ENCODE measurements at regions not wholly inside any gene's neighbourhood (a gene's known extent, or its start where the extent isn't known, plus 50 kb on each side); places are given as distances from the start of the nearest gene placed in this dataset.
"Not testable (repeated sequence)": the region's sequence is repeated elsewhere in the genome, so short reads cannot be mapped to it uniquely, and the experiment has no call there.

DNA sequence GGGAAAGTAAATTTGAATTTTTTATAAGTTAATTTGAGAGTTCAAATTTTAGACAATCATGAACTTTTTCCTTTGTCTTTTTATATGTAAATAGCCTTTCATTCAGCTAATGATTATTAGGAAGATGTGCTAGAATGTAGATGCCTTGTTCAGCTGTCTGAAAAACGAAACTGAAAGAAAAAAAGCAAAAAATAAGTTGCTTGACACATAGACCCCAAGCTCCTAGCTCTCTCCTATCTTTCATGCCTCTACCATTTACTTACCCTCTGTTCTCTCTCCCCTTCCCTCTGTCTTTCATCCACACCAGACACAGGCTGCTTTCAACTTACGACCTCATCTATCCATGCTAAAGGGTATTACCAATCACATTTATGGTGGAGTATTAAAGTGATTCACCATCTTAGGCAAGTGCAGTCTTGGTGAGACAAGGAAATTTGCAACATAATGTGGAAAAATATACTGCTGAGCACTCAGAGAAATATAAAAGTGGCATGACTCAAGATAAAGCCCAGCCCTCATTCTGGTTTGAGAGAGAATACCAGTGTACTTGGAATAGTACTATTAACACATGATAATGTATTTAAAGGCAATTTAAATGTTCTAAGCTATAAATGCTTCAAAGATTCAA, 425.6 kb downstream of the SUCLG1 start:
- no peak for DNase-seq

DNA sequence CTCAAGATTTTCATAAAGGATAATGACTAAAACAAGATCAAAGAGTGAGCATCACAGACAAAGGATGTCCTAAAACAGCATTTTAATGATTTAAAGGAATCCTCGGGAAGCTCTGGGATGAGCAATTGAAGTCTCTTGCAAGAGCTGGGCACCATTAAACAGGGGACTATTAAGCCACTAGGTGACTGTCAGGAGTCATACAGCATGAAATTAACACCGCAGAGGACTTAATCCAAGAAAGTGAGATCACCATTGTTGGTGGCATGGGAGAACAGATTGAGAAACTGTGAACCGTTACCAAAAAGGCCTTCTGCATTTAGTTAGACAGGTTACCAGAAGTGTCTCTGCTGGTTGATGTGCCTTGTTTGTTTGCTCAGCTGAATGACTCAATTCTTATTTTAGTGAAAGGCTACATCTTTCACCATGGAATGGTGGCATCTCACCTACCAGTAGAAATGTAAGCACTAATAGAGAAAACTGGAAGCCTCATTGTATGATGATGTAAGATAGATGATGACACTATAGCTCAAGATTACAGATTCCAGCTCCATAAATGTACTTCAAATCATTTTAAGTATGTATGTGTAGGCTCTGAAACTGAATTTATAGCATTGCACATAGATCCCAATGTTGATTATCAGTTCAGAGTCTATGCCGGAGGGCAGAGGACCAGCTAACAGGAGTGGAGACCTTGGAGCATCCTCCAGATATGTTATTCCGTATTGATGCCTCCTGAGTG, 427.6 kb downstream of the SUCLG1 start:
- no peak for DNase-seq

DNA sequence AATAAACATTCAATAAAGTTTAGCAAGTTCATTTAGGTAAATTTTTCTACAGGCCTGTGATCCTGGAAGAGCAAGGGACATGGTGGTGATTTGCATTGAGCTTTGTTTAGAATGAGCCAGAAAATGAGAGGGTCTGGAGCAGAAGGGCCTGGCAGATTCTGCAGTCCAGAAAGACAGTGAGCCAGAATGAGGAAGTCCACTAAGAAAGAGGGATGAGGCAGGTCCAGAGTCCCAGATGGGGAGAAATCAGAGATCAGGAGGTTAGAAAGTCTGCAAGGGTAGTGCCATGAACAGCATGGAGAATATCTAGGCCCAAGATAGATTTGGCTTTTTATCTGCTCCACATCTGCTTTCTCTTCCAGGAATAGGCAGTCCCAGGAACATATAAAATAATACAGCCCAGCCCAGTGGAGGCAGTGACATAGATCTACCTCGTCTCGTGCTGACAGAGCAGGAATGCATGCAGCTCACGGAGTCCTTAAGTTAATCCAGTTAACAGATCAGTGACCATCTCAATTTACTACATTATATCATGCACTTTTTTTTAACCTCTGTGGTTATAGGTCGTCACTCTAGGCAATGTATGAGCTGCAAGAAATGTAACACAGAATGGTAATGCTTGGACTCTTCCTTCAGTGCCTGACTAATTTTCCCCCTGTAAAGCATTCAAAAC, 429.0 kb downstream of the SUCLG1 start:
- DNase-seq = no peak

DNA sequence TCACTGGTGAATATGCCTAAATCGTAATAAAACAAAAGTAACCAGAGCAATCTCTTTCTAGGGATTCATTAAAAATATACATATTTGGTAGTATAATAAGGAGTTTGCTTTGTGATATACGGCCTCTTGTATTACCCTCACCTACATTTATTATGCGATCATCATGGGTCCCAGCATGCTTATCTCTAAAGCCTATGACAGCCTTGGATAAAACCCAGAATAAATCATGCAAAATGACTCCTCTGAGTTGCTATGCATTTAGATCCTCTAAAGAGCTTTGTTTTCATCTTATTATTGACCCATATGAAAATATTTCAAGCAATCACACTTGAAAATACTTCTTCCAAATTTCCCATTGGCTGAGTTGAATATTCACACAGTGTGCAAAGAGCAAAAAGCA, 432.3 kb downstream of the SUCLG1 start:
- no peak for DNase-seq

DNA sequence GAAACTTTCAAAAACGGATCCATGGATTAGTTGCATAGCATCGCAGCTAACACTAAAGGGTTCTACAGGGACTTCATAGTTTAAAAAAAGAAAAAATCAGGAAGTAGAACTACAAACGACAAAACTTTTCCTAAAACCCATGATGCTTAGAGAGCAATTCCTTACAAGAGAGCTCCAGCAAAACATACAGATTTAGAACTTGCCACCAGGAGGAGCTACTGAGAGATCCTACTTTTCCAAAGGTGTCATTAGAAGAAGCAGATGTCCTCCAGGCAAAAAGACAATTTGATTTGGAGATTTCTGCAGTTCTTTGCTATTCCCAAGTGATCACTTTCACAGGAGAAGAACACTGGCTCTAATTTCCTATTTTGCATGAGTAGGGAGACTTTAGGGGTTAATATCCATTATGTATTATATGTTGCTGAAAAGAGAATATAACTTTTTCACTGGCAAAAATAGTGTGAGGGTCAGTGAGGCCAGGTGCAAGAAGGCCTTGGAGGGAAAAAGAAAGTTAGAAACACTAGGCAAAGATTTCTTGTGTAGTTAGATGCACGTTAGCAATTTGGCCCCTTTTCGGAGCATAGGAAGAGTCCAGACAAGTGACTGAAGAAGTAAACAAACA, 436.2 kb downstream of the SUCLG1 start:
- DNase-seq = no peak

DNA sequence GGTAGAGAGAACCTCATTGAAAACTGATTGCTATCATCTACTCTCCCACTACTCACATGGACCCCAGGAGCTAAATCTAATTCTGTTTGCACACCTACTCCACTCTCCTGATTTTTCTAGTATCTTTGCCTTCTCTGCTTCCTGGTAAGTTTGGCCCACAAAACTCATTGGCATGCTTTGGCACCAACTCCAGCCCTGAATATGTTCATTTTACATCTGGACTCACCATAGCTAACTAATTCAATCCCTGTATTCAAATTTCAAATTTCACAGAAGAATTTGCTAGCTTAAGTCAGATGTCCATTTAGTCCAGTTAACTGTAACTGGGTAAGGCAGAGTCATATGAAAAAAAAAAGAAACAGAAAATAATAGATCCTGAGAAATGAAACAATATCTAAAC, 442.1 kb downstream of the SUCLG1 start:
- no peak for DNase-seq

DNA sequence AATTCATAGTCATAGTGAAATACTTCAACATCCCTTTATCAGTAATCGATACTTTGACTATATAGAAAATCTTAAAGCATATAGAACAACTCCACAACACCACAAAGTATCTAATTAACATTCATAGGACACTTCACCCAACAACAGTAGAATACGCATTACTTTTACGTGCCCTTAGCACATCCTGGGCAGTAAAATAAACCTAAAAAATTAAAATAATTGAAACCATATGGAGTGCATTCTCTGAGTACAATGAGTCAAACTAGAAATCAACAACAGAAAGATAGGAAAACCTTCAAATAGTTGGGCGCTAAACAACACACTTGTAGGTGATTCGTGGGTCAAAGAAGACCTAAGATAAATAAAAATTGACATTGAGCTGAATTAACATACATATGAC, 442.9 kb downstream of the SUCLG1 start:
- no peak for DNase-seq

DNA sequence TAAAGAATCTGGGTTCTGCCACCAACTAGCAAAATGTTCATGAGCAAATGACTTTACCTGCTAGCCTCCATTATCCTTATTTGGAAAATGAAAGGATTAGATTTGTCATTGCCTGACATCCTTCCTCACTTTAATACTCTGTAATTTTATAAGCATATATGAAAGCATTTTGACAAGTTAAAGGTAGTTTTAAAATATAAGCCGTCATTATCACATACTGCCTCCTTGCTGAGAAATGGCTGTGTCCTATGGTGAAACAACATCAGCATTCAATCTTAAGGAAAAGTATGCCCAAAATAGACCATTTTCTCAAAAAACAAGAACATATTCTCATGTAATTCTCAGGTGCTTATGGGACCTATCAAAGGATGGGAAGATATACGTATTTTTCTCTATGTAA, 461.2 kb downstream of the SUCLG1 start:
- no peak for DNase-seq

DNA sequence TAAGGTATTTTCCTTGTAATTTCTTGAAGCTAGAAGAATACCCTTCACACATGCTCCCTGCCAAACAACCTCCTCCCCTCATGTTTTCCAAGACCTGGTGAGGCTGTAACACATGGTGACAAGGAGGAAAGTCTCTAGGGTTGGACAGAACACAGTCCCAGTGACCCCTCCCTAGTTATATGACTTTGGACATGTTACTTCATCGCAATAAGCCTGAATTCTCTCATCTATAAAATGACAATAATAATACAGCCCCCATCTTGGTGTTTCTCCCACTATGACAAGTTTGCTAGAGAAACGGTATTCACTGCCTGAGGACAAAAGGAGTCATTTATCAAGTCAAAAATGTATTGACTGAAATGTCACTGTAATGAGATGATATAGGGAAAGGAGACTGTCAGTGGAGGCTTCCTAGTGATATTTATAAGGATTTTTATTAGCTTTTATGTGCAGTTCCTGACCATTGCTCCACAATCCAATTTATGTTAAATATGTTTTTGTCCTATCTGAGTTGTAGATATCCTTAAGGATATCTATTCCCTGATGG, 464.4 kb downstream of the SUCLG1 start:
- no peak for DNase-seq

DNA sequence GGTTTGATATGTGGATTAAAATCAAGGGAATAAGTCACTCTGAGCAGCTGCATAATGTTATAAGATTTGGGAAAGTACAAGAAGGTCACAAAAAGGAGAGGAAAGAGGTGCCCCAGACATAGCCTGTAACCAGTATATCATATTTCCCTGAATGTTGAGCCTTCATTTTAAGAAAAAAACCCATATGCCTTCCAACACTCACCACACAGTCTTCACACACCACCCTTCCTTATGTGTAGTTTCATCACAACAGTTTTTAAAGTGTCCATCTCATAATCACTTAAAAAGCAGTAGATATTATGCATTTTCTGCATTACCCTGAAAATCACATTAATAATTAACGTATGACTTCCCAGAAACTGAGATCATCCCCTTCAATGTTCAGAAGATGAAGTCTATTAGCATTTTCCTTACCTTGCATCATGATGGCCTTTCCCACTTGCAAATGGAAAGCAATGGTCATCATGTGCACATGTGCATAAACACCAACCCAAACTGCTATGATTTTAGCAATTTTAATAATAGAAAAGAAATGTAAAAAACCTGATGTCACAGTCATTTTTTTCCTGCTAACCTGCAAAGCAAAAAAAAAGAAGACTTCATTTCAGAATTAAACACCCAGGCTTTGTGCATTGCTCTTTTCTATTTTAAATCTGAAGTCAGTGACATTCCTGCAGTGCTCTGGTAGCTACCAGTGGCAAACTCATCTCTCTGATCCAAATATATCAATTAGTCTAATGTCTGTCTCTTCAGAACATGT, 465.0 kb downstream of the SUCLG1 start:
- DNase-seq = no peak

DNA sequence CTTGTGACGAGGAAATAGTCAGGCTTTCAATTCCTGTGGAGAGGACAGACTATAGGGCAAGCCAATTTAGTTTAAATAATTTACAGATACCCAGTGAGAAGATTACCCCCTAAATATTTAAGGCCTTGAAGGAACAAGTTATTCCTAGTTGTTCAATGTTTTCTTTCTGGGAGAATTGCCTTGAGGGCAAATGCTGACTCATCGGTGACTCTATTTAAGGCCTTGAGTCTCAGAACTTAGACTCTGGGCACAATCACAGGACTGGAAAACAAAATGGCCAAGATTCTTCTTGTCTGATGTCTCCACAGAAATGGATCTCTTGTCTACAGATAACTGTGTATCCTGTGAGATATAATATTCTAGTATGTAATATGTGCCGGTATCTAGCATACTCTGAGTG, 467.1 kb downstream of the SUCLG1 start:
- no peak for DNase-seq

DNA sequence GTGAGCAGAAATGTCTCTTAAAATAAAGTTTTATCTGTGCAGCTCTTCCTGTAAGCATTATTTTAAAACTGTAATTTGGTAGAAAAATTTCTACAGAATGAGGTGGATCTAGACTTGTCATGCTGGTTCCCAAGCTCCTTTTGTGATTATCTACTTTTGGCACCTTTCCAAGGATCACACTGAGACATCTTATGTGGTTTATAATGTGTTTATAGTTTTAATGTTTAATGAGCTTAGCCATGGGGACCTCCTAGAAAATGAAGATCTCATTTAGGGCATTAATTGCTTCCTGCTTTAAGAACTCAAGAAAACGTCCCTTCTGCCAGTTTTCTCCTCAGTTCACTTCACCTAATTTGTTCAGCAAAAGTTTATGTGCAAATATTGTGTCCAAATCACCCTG, 468.4 kb downstream of the SUCLG1 start:
- no peak for DNase-seq

DNA sequence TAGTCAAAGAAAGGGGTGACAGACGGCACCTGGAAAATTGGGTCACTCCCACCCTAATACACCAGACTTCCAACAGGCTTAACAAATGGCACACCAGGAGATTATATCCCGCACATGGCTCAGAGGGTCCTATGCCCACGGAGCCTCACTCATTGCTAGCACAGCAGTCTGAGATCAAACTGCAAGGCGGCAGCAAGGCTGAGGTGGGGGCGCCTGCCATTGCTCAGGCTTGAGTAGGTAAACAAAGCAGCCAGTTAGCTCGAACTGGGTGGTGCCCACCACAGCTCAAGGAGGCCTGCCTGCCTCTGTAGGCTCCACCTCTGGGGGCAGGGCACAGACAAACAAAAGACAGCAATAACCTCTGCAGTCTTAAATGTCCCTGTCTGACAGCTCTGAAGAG, 482.5 kb downstream of the SUCLG1 start:
- DNase-seq = not testable (repeated sequence)

DNA sequence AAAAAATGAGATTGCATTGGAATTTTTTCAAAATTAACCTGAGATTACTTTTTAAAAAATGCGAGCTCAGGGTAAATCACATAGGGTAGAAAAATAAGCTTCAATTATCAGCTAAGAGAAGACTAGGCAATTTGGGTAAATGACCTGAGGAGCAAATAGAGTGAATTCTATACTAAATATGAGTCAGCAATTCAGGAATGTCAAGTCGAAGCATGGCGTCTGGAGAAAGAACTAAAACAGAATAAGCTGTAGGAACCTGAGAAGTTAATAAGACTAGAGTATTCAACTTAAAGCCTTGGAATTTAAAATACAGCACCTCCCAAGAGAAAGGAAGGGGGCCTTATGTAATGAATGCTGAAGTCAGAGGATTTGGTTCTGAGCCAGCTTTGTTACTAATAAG, 487.0 kb downstream of the SUCLG1 start:
- DNase-seq = no peak

DNA sequence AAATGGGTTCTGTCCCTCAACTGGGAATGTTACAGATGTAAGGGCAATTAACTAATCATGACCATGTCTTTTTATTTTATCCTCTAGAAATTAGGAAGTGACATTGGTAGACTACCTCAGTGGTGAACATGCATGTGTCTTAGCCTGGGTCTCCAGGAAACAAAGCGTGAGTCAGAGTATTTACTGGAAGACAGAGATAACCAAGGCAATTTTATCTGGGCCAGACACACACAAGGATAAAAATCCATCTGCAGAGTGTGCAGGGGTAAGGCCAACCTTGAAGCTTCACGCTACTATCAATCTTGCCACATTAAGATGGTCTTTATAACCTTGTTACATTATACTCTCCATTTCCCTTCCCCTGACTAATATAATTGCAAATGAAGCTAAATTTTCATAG, 487.5 kb downstream of the SUCLG1 start:
- no peak for DNase-seq

DNA sequence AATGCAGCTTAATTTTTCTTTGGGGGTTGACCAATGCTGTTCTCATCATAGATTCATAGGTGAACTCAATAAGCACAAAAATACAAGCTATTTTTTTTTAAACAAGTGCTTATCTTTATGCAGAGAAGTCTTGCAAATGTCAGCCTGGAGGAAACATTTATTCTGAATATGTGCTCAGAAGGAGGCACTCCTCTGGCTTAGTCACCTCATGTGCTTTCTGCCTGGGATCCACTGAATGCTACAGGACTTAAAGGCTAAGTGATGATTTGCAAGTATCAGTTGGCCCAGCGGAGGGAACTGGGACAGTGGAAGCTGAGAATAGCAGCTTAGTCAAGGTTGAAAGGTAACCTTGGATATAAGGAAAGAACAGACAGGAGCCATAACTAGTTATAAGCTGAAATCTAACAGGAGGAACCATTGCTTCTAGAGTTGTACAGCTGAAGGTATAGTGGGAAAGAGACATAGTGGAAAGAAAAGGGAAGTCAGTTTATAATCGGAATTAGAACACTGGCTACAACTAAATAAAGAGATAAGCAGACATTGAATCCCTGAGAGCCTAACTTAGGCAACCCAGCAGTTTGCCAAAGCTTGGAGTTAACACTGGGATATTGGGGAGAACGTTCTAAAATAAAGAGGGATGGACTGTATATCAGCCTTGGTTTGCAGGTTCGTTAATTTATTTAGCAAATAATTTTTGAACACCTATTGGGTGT, 488.7 kb downstream of the SUCLG1 start:
- no peak for DNase-seq

DNA sequence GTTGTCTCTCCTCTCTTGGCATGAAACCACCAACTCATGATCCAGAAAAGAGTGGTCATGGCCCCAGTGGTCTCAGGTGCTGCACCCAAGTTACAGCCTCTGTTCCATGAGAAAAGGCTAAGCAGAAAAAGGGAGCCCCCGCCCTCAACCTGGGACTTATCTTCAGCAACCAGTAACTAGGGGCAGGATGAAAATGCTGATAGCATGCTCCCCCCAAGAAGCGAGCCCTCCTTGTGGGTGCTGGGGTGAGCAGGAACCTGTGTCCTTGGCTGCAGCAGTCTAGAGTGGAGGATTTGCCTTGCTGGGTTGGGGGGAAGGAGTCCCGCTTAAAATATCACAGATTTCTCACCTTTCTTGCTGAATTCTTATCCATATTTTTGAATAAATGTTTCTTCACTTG, 490.0 kb downstream of the SUCLG1 start:
- no peak for DNase-seq

DNA sequence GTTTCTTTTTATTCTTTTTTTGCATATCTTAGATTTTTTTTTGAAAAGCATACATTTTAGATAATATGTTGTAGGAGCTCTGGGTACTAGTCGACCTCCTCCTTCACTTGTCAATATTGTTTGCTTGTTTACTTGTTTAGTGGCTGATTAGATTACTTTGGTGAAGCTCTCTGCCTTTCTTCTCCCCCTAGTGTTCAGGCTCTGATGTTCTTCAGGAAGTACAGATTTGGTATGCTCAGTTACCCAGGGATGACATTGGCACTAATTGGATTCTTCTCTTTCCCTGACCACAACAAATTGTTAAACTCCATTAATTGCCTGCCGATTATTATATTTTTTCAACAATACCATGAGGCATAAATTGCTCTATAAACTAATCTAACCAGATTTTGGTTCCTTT, 491.2 kb downstream of the SUCLG1 start:
- no peak for DNase-seq

DNA sequence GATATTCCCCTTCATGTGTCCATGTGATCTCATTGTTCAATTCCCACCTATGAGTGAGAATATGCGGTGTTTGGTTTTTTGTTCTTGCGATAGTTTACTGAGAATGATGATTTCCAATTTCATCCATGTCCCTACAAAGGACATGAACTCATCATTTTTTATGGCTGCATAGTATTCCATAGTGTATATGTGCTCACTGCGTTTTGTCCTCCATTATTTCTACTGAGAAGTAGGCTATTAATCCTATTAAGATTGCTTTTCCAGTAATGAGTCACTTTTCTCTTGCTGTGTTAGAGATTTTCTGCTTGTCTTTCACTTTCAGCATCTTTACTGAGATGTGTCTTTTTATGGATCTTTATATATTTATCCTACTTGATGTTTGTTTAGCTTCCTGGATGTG, 492.1 kb downstream of the SUCLG1 start:
- not testable (repeated sequence) for DNase-seq

DNA sequence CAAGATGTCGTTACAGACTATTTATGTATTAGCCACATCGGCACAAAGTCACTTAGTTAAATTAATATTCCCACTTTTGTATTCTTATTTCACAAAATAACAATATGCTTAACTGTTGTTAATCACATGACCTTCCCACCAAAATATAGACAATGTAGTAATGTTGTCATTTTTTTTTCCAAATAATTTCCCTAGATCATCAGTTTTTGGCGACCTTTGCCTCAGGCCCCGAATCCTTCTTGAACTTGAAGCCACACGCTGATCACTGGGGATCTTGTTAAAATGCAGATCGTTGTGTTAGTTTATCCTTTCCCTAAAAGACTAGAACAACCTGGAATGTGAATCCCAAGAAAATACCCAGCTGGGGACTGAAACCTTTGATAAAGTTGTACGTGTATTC, 497.6 kb downstream of the SUCLG1 start:
- DNase-seq = no peak

DNA sequence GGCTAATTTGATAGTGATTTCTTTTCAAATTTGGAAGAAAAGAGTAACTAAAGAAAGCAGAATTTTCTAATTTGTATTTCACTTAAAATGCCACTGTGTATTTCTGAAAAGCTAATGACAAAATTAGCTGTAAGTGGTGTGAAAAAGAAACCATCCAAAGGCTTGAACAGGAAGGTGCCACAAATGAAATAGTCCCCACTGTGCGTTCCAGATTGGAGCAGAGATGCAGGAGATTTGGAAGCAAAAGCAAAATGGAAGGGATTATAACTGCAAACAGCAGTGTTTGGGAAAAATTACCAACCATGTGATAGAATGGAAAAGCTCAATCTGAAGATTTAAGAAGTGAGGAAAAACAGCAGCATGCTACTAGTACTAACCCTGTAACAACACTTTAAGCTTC, 498.7 kb downstream of the SUCLG1 start:
- DNase-seq = no peak

DNA sequence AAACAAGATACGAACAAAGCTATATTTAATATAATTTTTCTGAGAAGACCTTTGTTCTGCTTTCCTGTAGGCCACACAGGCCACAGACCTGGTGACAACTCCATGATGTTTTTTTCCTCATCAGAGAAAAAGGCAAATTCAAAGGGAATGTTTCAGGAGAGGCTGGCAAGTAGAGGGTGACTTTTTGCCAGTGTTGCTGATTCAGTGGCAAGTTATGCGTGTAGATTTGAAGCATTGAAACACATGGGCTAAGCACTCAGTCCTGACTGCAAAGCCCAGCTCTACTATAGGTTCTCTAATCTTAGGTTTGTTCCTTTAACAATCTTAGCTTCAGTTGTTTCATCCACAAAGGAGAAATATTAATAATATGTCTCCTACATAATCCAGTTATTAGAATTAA, 499.8 kb downstream of the SUCLG1 start:
- no peak for DNase-seq
